HepG2 (cell line): ENCODE measurements at regions not wholly inside any gene's neighbourhood (a gene's known extent, or its start where the extent isn't known, plus 50 kb on each side); places are given as distances from the start of the nearest gene placed in this dataset.

Experiments
- ATAC-seq: fragments of 200-7000 bp; cut with Tn5 transposase; 3 replicates; pipeline ENCODE4 v1.9.1; 2020; ENCODE audit warnings: mild to moderate bottlenecking, moderate library complexity
- BruUV-seq: library from RNA; stranded (reverse); fragments of 400-500 nt; replicated peaks from 2 replicates; lab custom pipeline; 2021; lab: Mats Ljungman, UMichigan
- CTCF ChIA-PET: fragments of 300-600 bp; formaldehyde crosslinking; extraction: SDS; loops from one replicate; lab custom pipeline; 2021; ENCODE audit warnings: low total read pairs, inconsistent platforms, low intra/inter-chr PET ratio; lab: Yijun Ruan, JAX
- POLR2A ChIA-PET: fragments of 350-600 bp; sonication (Branson Sonifier 250); formaldehyde crosslinking; loops from one replicate; lab custom pipeline; 2020; ENCODE audit warnings: antibody characterized with exemption, inconsistent platforms; lab: Yijun Ruan, JAX
- DNase-seq: peaks from one replicate; pipeline ENCODE4 v3.0.0-alpha.2; 2015; ENCODE audit warnings: low spot score
- FAIRE-seq: peaks from 3 replicates; lab custom pipeline; 2011; peaks lifted over from hg19 to GRCh38; lab: Jason Lieb, UNC
- H2AFZ ChIP-seq: one replicate; pipeline ENCODE4 v1.6.1; 2011; ENCODE audit warnings: low read length, inconsistent platforms
- H3K27ac ChIP-seq: fragments of 300-600 bp; 3 replicates; pipeline ENCODE4 v1.8.0; 2011; ENCODE audit warnings: mixed run types, mild to moderate bottlenecking, mixed read lengths, low read length, inconsistent platforms; ENCODE audit not compliant: insufficient read depth; ENCODE audit errors: extremely low read length
- H3K27me3 ChIP-seq, 2 experiments: fragments of 200-600 bp in 1 of 2; 2 replicates in 1 of 2; 3 replicates in 1 of 2; pipeline versions ENCODE4 v1.6.0 to v1.8.0; 2011; ENCODE audit warnings: low read length in 2 of 2, mild to moderate bottlenecking in 2 of 2, moderate library complexity in 2 of 2, inconsistent platforms in 1 of 2; ENCODE audit not compliant: insufficient read depth in 2 of 2, control insufficient read depth in 1 of 2
- H3K36me3 ChIP-seq, 2 experiments: fragments of 200-600 bp in 1 of 2; replicated peaks in 1 of 2; 2 replicates in 1 of 2; 3 replicates in 1 of 2; pipeline versions ENCODE4 v1.5.1 to v1.8.0; 2011; ENCODE audit warnings: low read length in 2 of 2, inconsistent platforms in 1 of 2; ENCODE audit not compliant: insufficient read depth in 2 of 2, control insufficient read depth in 1 of 2
- H3K4me1 ChIP-seq: 2 replicates; pipeline ENCODE4 v1.5.1; 2012; ENCODE audit warnings: low read length, inconsistent platforms; ENCODE audit not compliant: insufficient read depth
- H3K4me2 ChIP-seq: 2 replicates; pipeline ENCODE4 v1.6.0; 2011; ENCODE audit warnings: low read depth, low read length, inconsistent platforms
- H3K4me3 ChIP-seq, 3 experiments: fragments of 200-600 bp in 1 of 3; sonication (generic), shearing (Covaris generic) in 1 of 3; replicated peaks in 1 of 3; 2 replicates each; pipeline ENCODE4 v1.5.1; 2011 to 2016; ENCODE audit warnings: low read length in 3 of 3, inconsistent platforms in 2 of 3, low read depth in 2 of 3, mild to moderate bottlenecking in 2 of 3, control low read depth in 1 of 3, mixed read lengths in 1 of 3; ENCODE audit not compliant: insufficient read depth in 1 of 3
- H3K79me2 ChIP-seq: one replicate; pipeline ENCODE4 v1.6.1; 2011; ENCODE audit warnings: low read length, inconsistent platforms; ENCODE audit not compliant: insufficient read depth
- H3K9ac ChIP-seq: 2 replicates; pipeline ENCODE4 v1.6.0; 2011; ENCODE audit warnings: mild to moderate bottlenecking, low read depth, low read length, inconsistent platforms; ENCODE audit not compliant: insufficient read depth
- H3K9me3 ChIP-seq: 2 replicates; pipeline ENCODE4 v1.5.1; 2012; ENCODE audit warnings: mild to moderate bottlenecking, low read length
- H4K20me1 ChIP-seq: 2 replicates; pipeline ENCODE4 v1.6.0; 2011; ENCODE audit warnings: inconsistent platforms, mild to moderate bottlenecking, low read length, moderate library complexity; ENCODE audit not compliant: insufficient read depth
- FOXA1 ChIP-seq, 2 experiments: fragments of 450-650 bp in 1 of 2; sonication (generic) in 1 of 2; formaldehyde crosslinking in 1 of 2; IDR thresholded peaks; 2 replicates each; pipeline versions ENCODE4 v1.4.0 to v1.6.1; 2016 to 2020; ENCODE audit warnings: missing genetic modification reagents in 1 of 2
- FOXP1 ChIP-seq, 2 experiments: fragments of 450-650 bp in 1 of 2; IDR thresholded peaks; 2 replicates each; pipeline ENCODE4 v1.6.1; 2017 to 2018; ENCODE audit warnings: antibody characterized with exemption in 1 of 2
- HDAC6 ChIP-seq: fragments of 200-600 bp; sonication (generic); IDR thresholded peaks from 2 replicates; pipeline ENCODE4 v1.7.0; 2017; ENCODE audit warnings: mild to moderate bottlenecking, antibody characterized with exemption, low read length, low read depth
- HHEX ChIP-seq: IDR thresholded peaks from 2 replicates; pipeline ENCODE4 v1.6.1; 2016; ENCODE audit warnings: control low read depth
- MTA1 ChIP-seq: sonication (generic); formaldehyde crosslinking; IDR thresholded peaks from 2 replicates; pipeline ENCODE4 v1.4.0; 2020; ENCODE audit warnings: missing genetic modification reagents, mild to moderate bottlenecking, borderline replicate concordance
- ZFP36L1 ChIP-seq: sonication (generic); formaldehyde crosslinking; IDR thresholded peaks from 2 replicates; pipeline ENCODE4 v1.8.0; 2022; ENCODE audit warnings: mild to moderate bottlenecking, missing genetic modification reagents, moderate library complexity
- ZNF138 ChIP-seq: sonication (generic); formaldehyde crosslinking; IDR thresholded peaks from 2 replicates; pipeline ENCODE4 v1.5.0; 2020; ENCODE audit warnings: mild to moderate bottlenecking, low read depth, missing genetic modification reagents
- ZNF446 ChIP-seq: sonication (generic); formaldehyde crosslinking; IDR thresholded peaks from 2 replicates; pipeline ENCODE4 v1.5.0; 2020; ENCODE audit warnings: mild to moderate bottlenecking, missing genetic modification reagents
- ZNF451 ChIP-seq: sonication (generic); formaldehyde crosslinking; IDR thresholded peaks from 2 replicates; pipeline ENCODE4 v1.5.0; 2020; ENCODE audit warnings: mild to moderate bottlenecking, missing genetic modification reagents
- ZNF674 ChIP-seq: sonication (generic); formaldehyde crosslinking; IDR thresholded peaks from 2 replicates; pipeline ENCODE4 v1.5.0; 2020; ENCODE audit warnings: low read depth, mild to moderate bottlenecking, missing genetic modification reagents
- ZNF816 ChIP-seq: sonication (generic); formaldehyde crosslinking; IDR thresholded peaks from 2 replicates; pipeline ENCODE4 v1.8.0; 2022; ENCODE audit warnings: missing genetic modification reagents, mild to moderate bottlenecking, borderline replicate concordance
- WGBS: methylation state at CpG from one replicate; pipeline ENCODE4 v1.1.6; 2017; ENCODE audit warnings: low lambda C conversion rate; 5-methylcytosine and 5-hydroxymethylcytosine counted together
- in situ Hi-C: cut with HindIII; loops from 2 replicates; pipeline ENCODE4 v1.10.0; 2017; ENCODE audit warnings: low pct_unique_long_range_greater_than_20kb; ENCODE audit not compliant: extremely low pct_ligation_motif_present
- intact Hi-C: fragments of 100-400 bp; cut with micrococcal nuclease; formaldehyde crosslinking; loops from one replicate; pipeline ENCODE4 v1.10.0; 2022; ENCODE audit not compliant: unreplicated experiment
- TF ChIP-seq, protein P1 (sequence below): sonication (generic); formaldehyde crosslinking; IDR thresholded peaks from 2 replicates; pipeline ENCODE4 v1.5.0; 2020; ENCODE audit warnings: mild to moderate bottlenecking, missing genetic modification reagents

DNA sequence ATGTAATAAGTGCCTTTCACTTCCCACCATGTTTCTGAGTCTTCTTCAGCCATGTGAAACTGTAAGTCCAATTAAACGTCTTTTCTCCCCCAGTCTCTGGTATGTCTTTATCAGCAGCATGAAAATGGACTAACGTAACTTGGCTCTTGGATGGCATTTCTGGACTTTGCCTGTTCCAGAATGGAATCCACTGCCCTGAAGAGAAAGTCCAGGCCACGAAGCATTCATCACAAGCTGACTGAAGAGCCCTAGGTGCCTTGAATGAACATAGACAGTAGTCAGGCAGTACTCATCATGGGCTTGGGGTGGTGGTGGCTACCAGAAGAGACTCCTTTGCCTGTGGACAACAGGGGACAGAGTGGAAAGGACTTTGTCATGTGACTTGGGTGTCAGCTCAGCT lies 1505.0 kb downstream of the SI start:
- intact Hi-C loops: no loop called here
- no peak for FAIRE-seq
- Histone ChIP-seq H3K4me3 (no peak overlapping the region), H2AFZ (no peak overlapping the region), H3K9ac (no peak overlapping the region), H3K4me1 (no peaks in the 10 kb centered on the region), H3K27ac (no peak overlapping the region), H3K79me2 (no peaks in the 10 kb centered on the region), H3K36me3 (no peaks in the 10 kb centered on the region), H3K27me3 (no peaks in the 10 kb centered on the region), H4K20me1 (no peaks in the 10 kb centered on the region)
- CTCF ChIA-PET: no interaction called here
- POLR2A ChIA-PET: no interaction called here
- no peak for DNase-seq
- 2% methylated on average over 3 of the region's 3 CpGs for WGBS
- no TSS peak for BruUV-seq
- in situ Hi-C loops: no loop called here
- no peak for ATAC-seq
- no peak for TF ChIP-seq HDAC6
- TF ChIP-seq ZFP36L1: no peak
- TF ChIP-seq, protein P1, sequence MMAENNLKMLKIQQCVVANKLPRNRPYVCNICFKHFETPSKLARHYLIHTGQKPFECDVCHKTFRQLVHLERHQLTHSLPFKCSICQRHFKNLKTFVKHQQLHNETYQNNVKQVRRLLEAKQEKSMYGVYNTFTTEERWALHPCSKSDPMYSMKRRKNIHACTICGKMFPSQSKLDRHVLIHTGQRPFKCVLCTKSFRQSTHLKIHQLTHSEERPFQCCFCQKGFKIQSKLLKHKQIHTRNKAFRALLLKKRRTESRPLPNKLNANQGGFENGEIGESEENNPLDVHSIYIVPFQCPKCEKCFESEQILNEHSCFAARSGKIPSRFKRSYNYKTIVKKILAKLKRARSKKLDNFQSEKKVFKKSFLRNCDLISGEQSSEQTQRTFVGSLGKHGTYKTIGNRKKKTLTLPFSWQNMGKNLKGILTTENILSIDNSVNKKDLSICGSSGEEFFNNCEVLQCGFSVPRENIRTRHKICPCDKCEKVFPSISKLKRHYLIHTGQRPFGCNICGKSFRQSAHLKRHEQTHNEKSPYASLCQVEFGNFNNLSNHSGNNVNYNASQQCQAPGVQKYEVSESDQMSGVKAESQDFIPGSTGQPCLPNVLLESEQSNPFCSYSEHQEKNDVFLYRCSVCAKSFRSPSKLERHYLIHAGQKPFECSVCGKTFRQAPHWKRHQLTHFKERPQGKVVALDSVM: no peak
- no peak for TF ChIP-seq ZNF816 (CRISPR knock-in tag)
- TF ChIP-seq, all 625 proteins: peak for 0
- H3K4me2 ChIP-seq: no peak overlapping the region
- H3K9me3 ChIP-seq: no peaks in the 10 kb centered on the region

DNA sequence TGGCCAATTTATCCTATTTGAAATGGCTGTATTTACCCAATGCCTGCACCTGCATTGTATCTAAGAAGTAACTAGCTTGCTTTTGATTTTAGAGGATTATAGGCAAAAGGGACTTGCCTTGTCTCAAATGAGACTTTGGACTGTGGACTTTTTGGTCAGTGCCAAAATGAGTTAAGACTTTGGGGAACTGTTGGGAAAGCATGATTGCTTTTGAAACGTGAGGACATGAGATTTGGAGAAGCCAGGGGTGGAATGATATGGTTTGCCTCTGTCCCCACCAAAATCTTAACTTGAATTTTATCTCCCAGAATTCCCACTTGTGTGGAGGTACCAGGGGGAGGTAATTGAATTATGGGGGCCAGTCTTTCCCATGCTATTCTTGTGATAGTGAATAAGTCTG lies 1505.4 kb downstream of the SI start:
- ChIA-PET CTCF (no interaction called here), POLR2A (no interaction called here)
- H3K4me3 ChIP-seq: no peak overlapping the region
- FAIRE-seq (no peak), ATAC-seq (no peak), DNase-seq (no peak)
- no TSS peak for BruUV-seq
- H3K36me3 ChIP-seq: no peaks in the 10 kb centered on the region
- no peaks in the 10 kb centered on the region for H3K27me3 ChIP-seq
- H3K27ac ChIP-seq: no peak overlapping the region
- no peak overlapping the region for H3K9ac ChIP-seq
- no peaks in the 10 kb centered on the region for H3K4me1 ChIP-seq
- H3K9me3 ChIP-seq: no peaks in the 10 kb centered on the region
- no peaks in the 10 kb centered on the region for H4K20me1 ChIP-seq
- 0% methylated on average over 1 of the region's 1 CpG for WGBS
- no peak overlapping the region for H2AFZ ChIP-seq
- no peaks in the 10 kb centered on the region for H3K79me2 ChIP-seq
- in situ Hi-C loops (no loop called here), intact Hi-C loops (no loop called here)
- H3K4me2 ChIP-seq: no peak overlapping the region
- TF ChIP-seq FOXP1 (IDR thresholded peaks at IDR 0.05) (no peak), FOXP1 (CRISPR knock-in tag; IDR thresholded peaks at IDR 0.05) (no peak), ZNF451 (CRISPR knock-in tag) (no peak), ZNF674 (CRISPR knock-in tag) (no peak), ZNF138 (no peak), FOXA1 (IDR thresholded peaks at IDR 0.05) (no peak), FOXA1 (CRISPR knock-in tag; IDR thresholded peaks at IDR 0.05) (no peak), ZNF446 (CRISPR knock-in tag) (no peak), MTA1 (CRISPR knock-in tag) (no peak), HHEX (CRISPR knock-in tag) (no peak)
